Stomach smooth muscle (tissue), 2 donors: ENCODE measurements at regions not wholly inside any gene's neighbourhood (a gene's known extent, or its start where the extent isn't known, plus 50 kb on each side); places are given as distances from the start of the nearest gene placed in this dataset.

Experiments
- H3K27ac ChIP-seq: one replicate; pipeline ENCODE4 v1.7.0; 2013; ENCODE audit warnings: mild to moderate bottlenecking, low read length, inconsistent platforms
- H3K27me3 ChIP-seq, 2 donors: one replicate each; pipeline ENCODE4 v1.7.0; 2013; ENCODE audit warnings: low read length in 2 of 2; ENCODE audit not compliant: insufficient read depth in 2 of 2, control insufficient read depth in 1 of 2
- H3K36me3 ChIP-seq, 2 donors: one replicate each; pipeline ENCODE4 v1.7.0; 2013; ENCODE audit warnings: low read length in 2 of 2; ENCODE audit not compliant: control insufficient read depth in 2 of 2, insufficient read depth in 2 of 2
- H3K4me1 ChIP-seq: one replicate; pipeline ENCODE4 v1.7.0; 2013; ENCODE audit warnings: low read length; ENCODE audit not compliant: control insufficient read depth, insufficient read depth
- H3K4me3 ChIP-seq, 2 donors: one replicate each; pipeline ENCODE4 v1.7.0; 2013; ENCODE audit warnings: low read length in 2 of 2
- H3K9ac ChIP-seq, 2 donors: one replicate each; pipeline ENCODE4 v1.7.0; 2013; ENCODE audit warnings: low read length in 2 of 2, mild to moderate bottlenecking in 1 of 2
- H3K9me3 ChIP-seq, 2 donors: one replicate each; pipeline ENCODE4 v1.7.0; 2013; ENCODE audit warnings: low read length in 2 of 2; ENCODE audit not compliant: control insufficient read depth in 2 of 2
- donor health status: healthy.
- donor health status: Pancreatic carcinoma.

GRCh38 chr12:115354007-115354890 is 670.3 kb upstream of the TBX3 start:
- peak overlapping the region; percentile 32 for H3K27ac ChIP-seq
- H3K4me1 ChIP-seq: no peaks in the 10 kb centered on the region
- no peaks in the 10 kb centered on the region for H3K27me3 ChIP-seq
- no peaks in the 10 kb centered on the region for H3K36me3 ChIP-seq
- peak overlapping the region; percentile 22 to 68 for H3K9ac ChIP-seq
- H3K4me3 ChIP-seq: peak overlapping the region; percentile 67 to 68
- no peaks in the 10 kb centered on the region for H3K9me3 ChIP-seq

GRCh38 chr12:115353467-115353866 is 669.5 kb upstream of the TBX3 start:
- Histone ChIP-seq H3K27ac (no peak overlapping the region), H3K27me3 (no peaks in the 10 kb centered on the region), H3K36me3 (no peaks in the 10 kb centered on the region)

GRCh38 chr12:115351514-115352077 is 667.6 kb upstream of the TBX3 start:
- H3K27ac ChIP-seq: no peak overlapping the region
- no peaks in the 10 kb centered on the region for H3K9me3 ChIP-seq
- H3K4me1 ChIP-seq: no peaks in the 10 kb centered on the region
- H3K4me3 ChIP-seq: no peak overlapping the region
- H3K36me3 ChIP-seq: no peaks in the 10 kb centered on the region
- H3K9ac ChIP-seq: no peak overlapping the region
- H3K27me3 ChIP-seq: no peaks in the 10 kb centered on the region

More at GRCh38 chr12:115353467-115353866, 669.5 kb upstream of the TBX3 start:
- H3K9ac ChIP-seq: no peak overlapping the region
- H3K9me3 ChIP-seq: no peaks in the 10 kb centered on the region
- H3K4me3 ChIP-seq: peak overlapping the region in 1 of 2 donors; percentile 67
- no peaks in the 10 kb centered on the region for H3K4me1 ChIP-seq

- Histone ChIP-seq H3K9me3 (no peaks in the 10 kb centered on the region), H3K27me3 (no peaks in the 10 kb centered on the region), H3K9ac (no peak overlapping the region), H3K4me1 (no peaks in the 10 kb centered on the region), H3K4me3 (no peak overlapping the region), H3K27ac (no peak overlapping the region), H3K36me3 (no peaks in the 10 kb centered on the region)
Observed at GRCh38 chr12:115349711-115350110, 665.7 kb upstream of the TBX3 start.

GRCh38 chr12:115348301-115348700 is 664.3 kb upstream of the TBX3 start:
- H3K27me3 ChIP-seq: no peaks in the 10 kb centered on the region
- no peaks in the 10 kb centered on the region for H3K4me1 ChIP-seq
- no peak overlapping the region for H3K4me3 ChIP-seq
- no peaks in the 10 kb centered on the region for H3K36me3 ChIP-seq
- H3K9me3 ChIP-seq: no peaks in the 10 kb centered on the region
- H3K9ac ChIP-seq: no peak overlapping the region
- H3K27ac ChIP-seq: no peak overlapping the region

DNA sequence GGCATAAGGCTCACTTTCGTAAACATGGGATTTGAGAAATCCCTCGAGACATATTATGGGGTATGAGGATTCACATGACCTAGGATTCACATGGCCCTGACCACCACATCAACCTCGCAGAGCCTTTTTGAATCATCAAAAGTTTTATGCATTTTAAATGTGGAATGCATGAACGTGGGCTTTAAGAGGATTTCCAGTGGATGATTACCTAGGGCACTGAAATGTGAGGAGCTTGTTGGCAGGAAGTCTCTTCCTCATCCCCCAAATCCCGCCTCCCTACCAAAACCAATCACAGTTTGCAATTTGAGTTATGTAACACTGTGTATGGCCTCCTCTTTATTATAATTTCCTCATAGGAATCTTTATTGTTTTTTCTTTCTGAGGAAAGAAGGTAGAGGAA is 659.6 kb upstream of the TBX3 start:
- Histone ChIP-seq H3K27me3 (no peaks in the 10 kb centered on the region), H3K4me1 (no peaks in the 10 kb centered on the region), H3K27ac (no peak overlapping the region), H3K36me3 (no peaks in the 10 kb centered on the region), H3K9me3 (peaks cover 0 to 2% of the 10 kb centered on the region in 2 donors), H3K9ac (no peak overlapping the region), H3K4me3 (no peak overlapping the region)

DNA sequence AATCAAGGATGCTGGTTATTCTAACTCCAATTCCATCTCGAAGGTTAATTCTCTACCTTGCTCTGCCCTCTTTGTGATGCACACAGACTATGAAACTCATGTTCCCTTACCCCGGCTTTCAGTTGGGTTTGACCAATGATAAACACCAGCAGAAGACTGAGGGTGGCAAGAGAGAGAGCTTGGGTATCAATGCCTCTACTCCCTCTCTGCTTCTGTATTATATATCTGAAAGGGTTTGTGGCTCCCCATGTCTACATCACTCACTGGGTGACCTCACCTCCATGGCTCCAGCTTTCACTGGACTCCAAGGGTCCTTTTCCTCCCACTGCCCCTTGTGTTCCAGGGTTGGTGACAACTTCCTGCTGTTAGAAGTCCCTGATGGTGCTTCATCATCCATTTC is 659.0 kb upstream of the TBX3 start:
- Histone ChIP-seq H3K36me3 (no peaks in the 10 kb centered on the region), H3K4me1 (no peaks in the 10 kb centered on the region), H3K9ac (no peak overlapping the region), H3K9me3 (peaks cover 0 to 2% of the 10 kb centered on the region in 2 donors), H3K4me3 (no peak overlapping the region), H3K27me3 (no peaks in the 10 kb centered on the region), H3K27ac (no peak overlapping the region)

- H3K4me3 ChIP-seq: no peak overlapping the region
- H3K27me3 ChIP-seq: no peaks in the 10 kb centered on the region
- peak overlapping the region; percentile 18 for H3K27ac ChIP-seq
- H3K9me3 ChIP-seq: peaks cover 0 to 2% of the 10 kb centered on the region in 2 donors
- no peaks in the 10 kb centered on the region for H3K36me3 ChIP-seq
- no peak overlapping the region for H3K9ac ChIP-seq
- H3K4me1 ChIP-seq: peaks cover under 1% of the 10 kb centered on the region
Observed at GRCh38 chr12:115341442-115341841, 657.5 kb upstream of the TBX3 start.

GRCh38 chr12:115338566-115339294 is 654.8 kb upstream of the TBX3 start:
- Histone ChIP-seq H3K27ac (no peak overlapping the region), H3K4me1 (peaks cover 2% of the 10 kb centered on the region), H3K4me3 (no peak overlapping the region), H3K9me3 (peaks cover 0 to 2% of the 10 kb centered on the region in 2 donors), H3K27me3 (no peaks in the 10 kb centered on the region), H3K9ac (no peak overlapping the region), H3K36me3 (no peaks in the 10 kb centered on the region)

DNA sequence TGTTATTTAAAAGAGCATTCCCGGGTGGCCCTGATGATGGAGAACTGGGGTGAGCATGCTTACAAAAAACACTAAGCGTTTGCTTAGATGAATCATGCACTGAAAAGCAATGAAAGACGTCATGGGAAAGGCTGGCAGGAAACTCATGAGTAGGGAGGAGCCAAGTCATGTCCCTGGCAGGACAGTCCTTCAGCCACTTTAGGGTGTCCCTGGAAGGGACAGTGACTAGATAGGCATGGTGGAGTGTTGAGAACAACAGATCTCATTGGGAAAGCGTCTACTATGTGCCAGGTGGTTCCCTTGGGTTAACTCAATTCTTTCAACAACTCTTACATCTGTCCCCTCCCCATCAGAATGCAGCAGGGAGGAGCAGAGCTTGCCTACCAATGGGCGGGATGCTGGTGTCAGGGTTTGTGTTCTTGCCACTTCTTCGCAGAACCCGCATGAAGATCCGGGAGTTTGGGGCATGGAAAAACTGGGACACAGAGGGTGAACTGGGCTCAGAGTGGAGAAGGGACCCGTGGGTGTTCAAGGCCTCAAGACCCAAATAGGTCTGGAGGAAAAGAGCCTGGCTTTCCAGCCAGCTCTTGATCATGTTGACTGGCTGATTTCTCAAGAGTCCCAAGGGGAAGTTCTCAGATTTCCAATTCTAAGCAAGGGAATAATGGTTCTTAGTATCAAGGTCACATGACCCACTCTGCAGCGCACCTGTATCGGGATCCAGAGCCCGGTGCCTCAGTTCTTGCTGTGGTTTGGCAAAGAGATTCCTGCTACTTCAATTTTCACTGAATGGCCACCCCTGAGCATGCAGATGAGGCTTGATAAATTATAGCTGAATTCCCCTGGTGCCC is 653.9 kb upstream of the TBX3 start:
- peaks cover 2% of the 10 kb centered on the region for H3K4me1 ChIP-seq
- H3K36me3 ChIP-seq: no peaks in the 10 kb centered on the region
- no peak overlapping the region for H3K4me3 ChIP-seq
- no peak overlapping the region for H3K9ac ChIP-seq
- H3K9me3 ChIP-seq: peaks cover 0 to 2% of the 10 kb centered on the region in 2 donors
- no peaks in the 10 kb centered on the region for H3K27me3 ChIP-seq
- H3K27ac ChIP-seq: no peak overlapping the region
